ENCODE measurements at regions not wholly inside any gene's neighbourhood (a gene's known extent, or its start where the extent isn't known, plus 50 kb on each side); places are given as distances from the start of the nearest gene placed in this dataset.

GRCh38 chr20:55615818-55616217, 389.5 kb downstream of the CBLN4 start:
- no peak for TF ChIP-seq CTCF (conservative IDR thresholded peaks at IDR 0.05)
- TF ChIP-seq ZFX (IDR thresholded peaks at IDR 0.05) = no peak
